ENCODE measurements at regions not wholly inside any gene's neighbourhood (a gene's known extent, or its start where the extent isn't known, plus 50 kb on each side); places are given as distances from the start of the nearest gene placed in this dataset.

- TF ChIP-seq POLR2A (IDR thresholded peaks at IDR 0.05; ENCODE audit: low read depth, low read length): no peak
- no peak for TF ChIP-seq CTCF (conservative IDR thresholded peaks at IDR 0.05; ENCODE audit: low read depth, low read length)
- TF ChIP-seq CEBPB (IDR thresholded peaks at IDR 0.05; ENCODE audit: low read depth, low read length): no peak
Measured at GRCh38 chr3:127391436-127392155, 103.8 kb upstream of the PRR20G start.

Measured in IMR-90 (cell line).